Erythroblast (primary cell): ENCODE measurements at regions not wholly inside any gene's neighbourhood (a gene's known extent, or its start where the extent isn't known, plus 50 kb on each side); places are given as distances from the start of the nearest gene placed in this dataset.

Experiments used
- DNase-seq, 2 experiments: peaks; one replicate each; lab custom pipeline; 2025; lab: John Stamatoyannopoulos, UW
- GATA1 ChIP-seq: IDR thresholded peaks from 2 replicates; pipeline ENCODE4 v1.6.1; 2011; ENCODE audit warnings: low read depth, mild to moderate bottlenecking, control low read depth, low read length, moderate library complexity
- POLR2A ChIP-seq: IDR thresholded peaks from 2 replicates; pipeline ENCODE4 v1.6.1; 2011; ENCODE audit warnings: mild to moderate bottlenecking, low read length

DNA sequence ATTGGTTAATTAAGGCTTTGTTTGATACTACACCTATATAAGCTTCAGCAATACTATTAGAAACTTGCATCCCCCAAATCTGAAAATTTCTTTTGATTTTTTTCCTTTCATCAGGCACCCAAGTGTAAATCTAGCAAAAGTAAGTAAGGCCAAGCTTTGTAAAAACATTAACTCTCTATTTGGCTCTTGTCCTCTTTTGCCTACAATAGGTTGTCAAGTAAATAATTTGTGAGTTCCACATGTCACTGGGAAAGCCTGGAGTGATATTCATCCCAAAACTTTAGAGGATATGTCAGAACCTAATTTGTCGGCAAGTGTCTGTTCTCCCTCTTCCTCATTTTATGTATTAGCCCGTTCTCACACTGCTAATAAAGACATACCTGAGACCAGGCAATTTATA, 492.4 kb downstream of the IPMK start:
- no peak for TF ChIP-seq GATA1
- no peak for TF ChIP-seq POLR2A
- DNase-seq = no peak

- no peak for DNase-seq
- no peak for TF ChIP-seq GATA1
- no peak for TF ChIP-seq POLR2A
These were observed 498.4 kb downstream of the IPMK start for GRCh38 chr10:57769298-57769697.

- DNase-seq = no peak
- TF ChIP-seq GATA1 (no peak), POLR2A (no peak)
These were observed 507.9 kb downstream of the IPMK start for GRCh38 chr10:57759777-57760176.

GRCh38 chr10:57754803-57755202, 512.9 kb downstream of the IPMK start:
- TF ChIP-seq GATA1 = no peak
- TF ChIP-seq POLR2A = no peak
- DNase-seq = no peak

- DNase-seq = no peak
- TF ChIP-seq GATA1 (no peak), POLR2A (no peak)
These were observed 524.0 kb downstream of the IPMK start for GRCh38 chr10:57743711-57744110.

DNA sequence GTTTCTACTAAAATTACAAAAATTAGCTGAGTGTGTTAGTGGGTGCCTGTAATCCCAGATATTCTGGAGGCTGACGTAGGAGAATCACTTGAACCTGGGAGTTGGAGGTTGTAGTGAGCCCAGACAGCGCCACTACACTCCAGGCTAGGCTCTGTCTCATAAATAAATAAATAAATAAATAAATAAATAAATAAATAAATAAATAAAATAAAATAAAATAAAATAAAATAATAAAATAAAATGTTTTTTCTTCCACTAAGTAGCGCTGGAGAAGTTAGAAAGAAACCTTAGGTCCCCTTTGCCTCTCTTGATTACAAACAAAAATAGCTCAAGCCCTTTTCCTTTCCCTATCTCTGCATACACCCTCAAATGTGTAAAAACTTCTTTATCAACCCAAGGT, 525.9 kb downstream of the IPMK start:
- DNase-seq = no peak
- no peak for TF ChIP-seq GATA1
- TF ChIP-seq POLR2A = no peak

GRCh38 chr10:57723305-57723704, 544.4 kb downstream of the IPMK start:
- no peak for TF ChIP-seq POLR2A
- TF ChIP-seq GATA1 = no peak

DNA sequence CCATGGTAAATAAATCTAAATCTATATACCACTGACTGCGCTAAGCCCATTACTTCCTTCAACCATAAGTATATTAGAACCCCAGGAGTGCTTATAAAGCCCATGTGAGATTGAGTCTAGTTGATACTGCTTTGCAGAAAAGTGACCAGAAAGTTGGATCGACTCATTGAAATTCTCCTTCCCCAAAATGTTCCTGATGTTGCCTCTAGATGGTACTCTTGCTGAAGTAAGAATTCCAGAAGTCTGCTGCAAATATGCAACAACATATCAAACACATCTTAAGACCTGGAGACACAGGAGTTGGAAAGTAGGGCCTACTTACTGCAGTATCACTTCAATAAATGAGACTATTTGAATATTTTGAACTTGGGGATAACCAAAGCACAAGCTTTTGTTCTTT, 550.8 kb downstream of the IPMK start:
- peak in 1 of 2 experiments; percentile 1 for DNase-seq
- TF ChIP-seq POLR2A (no peak), GATA1 (no peak)

More at GRCh38 chr10:57723305-57723704, 544.4 kb downstream of the IPMK start:
- no peak for DNase-seq

GRCh38 chr10:57715233-57715632, 552.5 kb downstream of the IPMK start:
- no peak for TF ChIP-seq POLR2A
- no peak for TF ChIP-seq GATA1
- DNase-seq = no peak

GRCh38 chr10:57707300-57707658, 560.4 kb downstream of the IPMK start:
- no peak for DNase-seq
- TF ChIP-seq POLR2A = no peak
- no peak for TF ChIP-seq GATA1

- no peak for DNase-seq
- TF ChIP-seq GATA1 (no peak), POLR2A (no peak)
These were observed 561.0 kb downstream of the IPMK start for GRCh38 chr10:57706576-57707299.

DNA sequence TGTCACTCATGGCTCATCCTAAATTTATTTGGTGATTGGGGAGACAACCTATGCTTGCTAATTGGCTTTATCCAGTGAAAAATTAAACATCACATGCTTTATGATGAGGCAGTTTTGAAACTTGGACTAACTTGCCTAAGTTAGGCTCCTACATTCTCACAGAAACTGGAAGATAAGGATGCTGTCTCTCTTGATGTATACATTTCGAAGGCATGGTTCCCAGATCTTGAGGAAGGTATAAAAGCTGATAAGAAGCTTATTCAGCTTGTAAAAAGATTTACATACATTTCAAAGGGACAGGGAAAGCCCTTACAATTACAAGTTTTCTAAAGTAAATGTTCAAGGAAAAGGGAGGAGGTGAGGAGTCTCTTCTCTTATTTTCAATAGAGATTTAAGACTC, 561.7 kb downstream of the IPMK start:
- no peak for DNase-seq
- TF ChIP-seq GATA1 (no peak), POLR2A (no peak)

GRCh38 chr10:57699944-57700343, 567.8 kb downstream of the IPMK start:
- no peak for TF ChIP-seq POLR2A
- TF ChIP-seq GATA1 = no peak

DNA sequence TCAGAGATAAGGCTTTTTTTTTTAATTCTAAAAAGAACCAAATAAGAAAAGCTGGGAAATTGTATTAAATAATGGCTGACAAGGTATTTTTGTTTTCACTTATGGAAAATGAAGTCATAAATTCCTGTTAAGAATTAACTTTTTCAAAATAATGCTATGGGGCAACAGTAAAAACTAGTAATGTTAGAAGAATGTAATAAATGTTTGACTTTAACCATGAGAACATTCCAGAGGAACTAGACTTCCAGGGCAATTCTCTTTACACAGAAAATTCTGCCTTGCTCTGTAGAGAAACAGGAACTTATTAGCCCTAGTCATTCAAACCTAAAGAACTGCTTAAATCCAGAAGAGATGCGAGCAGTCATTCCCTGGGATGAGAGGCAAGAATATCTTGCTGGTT, 571.1 kb downstream of the IPMK start:
- DNase-seq = no peak
- TF ChIP-seq POLR2A (no peak), GATA1 (no peak)

More at GRCh38 chr10:57699944-57700343, 567.8 kb downstream of the IPMK start:
- no peak for DNase-seq
